A549 (cell line): ENCODE measurements at regions not wholly inside any gene's neighbourhood (a gene's known extent, or its start where the extent isn't known, plus 50 kb on each side); places are given as distances from the start of the nearest gene placed in this dataset.

Source experiments
- ATAC-seq, 2 experiments: fragments of 200-7000 bp in 1 of 2; fragments of >200 bp in 1 of 2; cut with Nextera tagmentation in 1 of 2; cut with Tn5 transposase in 1 of 2; 3 replicates each; pipeline versions ENCODE4 v1.8.0 to v1.9.1; 2018 to 2020; ENCODE audit warnings: mild to moderate bottlenecking in 1 of 2, moderate library complexity in 1 of 2
- CTCF ChIA-PET: fragments of 300-600 bp; sonication (Branson Sonifier 250); formaldehyde crosslinking; extraction: SDS; loops from one replicate; lab custom pipeline; 2021; ENCODE audit warnings: antibody characterized with exemption, inconsistent platforms; lab: Yijun Ruan, JAX
- POLR2A ChIA-PET: fragments of 350-600 bp; formaldehyde crosslinking; extraction: SDS; loops from one replicate; lab custom pipeline; 2021; ENCODE audit warnings: antibody characterized with exemption, inconsistent platforms; lab: Yijun Ruan, JAX
- DNase-seq, 2 experiments: peaks; one replicate each; pipeline versions ENCODE4 v3.0.0 to v3.0.0-alpha.2; 2011 to 2016; ENCODE audit warnings: low read depth in 1 of 2, low spot score in 1 of 2
- FAIRE-seq: peaks from 2 replicates; lab custom pipeline; 2011; peaks lifted over from hg19 to GRCh38; lab: Jason Lieb, UNC
- H3K27ac ChIP-seq, 2 experiments: fragments of >200 bp; sonication (Bioruptor Twin); formaldehyde crosslinking; 3 replicates each; pipeline ENCODE4 v1.5.1; 2016 to 2017
- H3K4me1 ChIP-seq: fragments of >200 bp; sonication (Bioruptor Twin); formaldehyde crosslinking; 3 replicates; pipeline ENCODE4 v1.6.1; 2016
- H3K4me2 ChIP-seq: fragments of >200 bp; sonication (Bioruptor Twin); formaldehyde crosslinking; 3 replicates; pipeline ENCODE4 v1.6.1; 2016
- H3K4me3 ChIP-seq: fragments of >200 bp; sonication (Bioruptor Twin); formaldehyde crosslinking; 3 replicates; pipeline ENCODE4 v1.5.1; 2016
- H3K9me3 ChIP-seq: fragments of >200 bp; sonication (Bioruptor Twin); formaldehyde crosslinking; 3 replicates; pipeline ENCODE4 v1.6.1; 2016
- BHLHE40 ChIP-seq: IDR thresholded peaks from 2 replicates; pipeline ENCODE4 v1.6.1; 2012; ENCODE audit warnings: low read depth, low read length, inconsistent platforms
- CBX2 ChIP-seq: fragments of 200-600 bp; sonication (generic); IDR thresholded peaks from 2 replicates; pipeline ENCODE4 v1.6.1; 2016; ENCODE audit warnings: low read depth, mild to moderate bottlenecking, borderline replicate concordance
- CBX8 ChIP-seq: fragments of 200-600 bp; sonication (generic); IDR thresholded peaks from 2 replicates; pipeline ENCODE4 v1.6.1; 2016
- EHF ChIP-seq: fragments of 250-450 bp; sonication (Bioruptor Pico); IDR thresholded peaks from 2 replicates; pipeline ENCODE4 v1.5.0; 2020; ENCODE audit warnings: mild to moderate bottlenecking
- EHMT2 ChIP-seq: fragments of 200-600 bp; sonication (generic); IDR thresholded peaks from 2 replicates; pipeline ENCODE4 v1.6.1; 2016; ENCODE audit warnings: antibody characterized with exemption, low read depth, mild to moderate bottlenecking, moderate library complexity
- FOSB ChIP-seq: fragments of 250-450 bp; sonication (Bioruptor Pico); IDR thresholded peaks from 2 replicates; pipeline ENCODE4 v1.5.0; 2020; ENCODE audit warnings: mild to moderate bottlenecking, moderate library complexity
- HOXB13 ChIP-seq: fragments of 250-450 bp; sonication (Bioruptor Pico); IDR thresholded peaks from 2 replicates; pipeline ENCODE4 v1.5.0; 2020; ENCODE audit warnings: low read depth, mild to moderate bottlenecking, moderate library complexity
- JUN ChIP-seq, 2 experiments: fragments of >200 bp; sonication (Bioruptor Twin); formaldehyde crosslinking; IDR thresholded peaks; 2 replicates in 1 of 2; 3 replicates in 1 of 2; pipeline ENCODE4 v1.6.1; 2016 to 2017
- JUNB ChIP-seq: fragments of >200 bp; sonication (Bioruptor Twin); formaldehyde crosslinking; IDR thresholded peaks from 2 replicates; pipeline ENCODE4 v1.6.1; 2016
- MAFK ChIP-seq: fragments of 450-650 bp; IDR thresholded peaks from 2 replicates; pipeline ENCODE4 v1.6.1; 2014; ENCODE audit not compliant: partially characterized antibody
- MYC ChIP-seq: IDR thresholded peaks from 2 replicates; pipeline ENCODE4 v1.6.1; 2012; ENCODE audit warnings: mild to moderate bottlenecking, inconsistent platforms, low read length, improper control_type of control experiment, borderline replicate concordance
- NFE2L2 ChIP-seq: fragments of 150-350 bp; conservative IDR thresholded peaks from 2 replicates; pipeline ENCODE4 v1.6.1; 2014; ENCODE audit warnings: low read length
- NPAS2 ChIP-seq: fragments of 250-450 bp; sonication (Bioruptor Pico); IDR thresholded peaks from 2 replicates; pipeline ENCODE4 v1.8.0; 2022; ENCODE audit warnings: mild to moderate bottlenecking, moderate library complexity, borderline replicate concordance
- NR3C1 ChIP-seq: fragments of >200 bp; sonication (Bioruptor Twin); formaldehyde crosslinking; IDR thresholded peaks from 3 replicates; pipeline ENCODE4 v1.6.1; 2017
- POLR2AphosphoS2 ChIP-seq: conservative IDR thresholded peaks from 2 replicates; pipeline ENCODE4 v1.6.1; 2012; ENCODE audit warnings: low read length, improper control_type of control experiment, inconsistent platforms
- RNF2 ChIP-seq: fragments of 200-600 bp; sonication (generic); IDR thresholded peaks from 2 replicates; pipeline ENCODE4 v1.6.1; 2016; ENCODE audit warnings: low read depth, mild to moderate bottlenecking, antibody characterized with exemption, moderate library complexity, borderline replicate concordance
- SMC3 ChIP-seq: fragments of >200 bp; sonication (Bioruptor Twin); formaldehyde crosslinking; IDR thresholded peaks from 3 replicates; pipeline ENCODE4 v1.6.1; 2018; ENCODE audit warnings: inconsistent platforms
- SREBF2 ChIP-seq: fragments of 450-650 bp; IDR thresholded peaks from 2 replicates; pipeline ENCODE4 v1.6.1; 2014; ENCODE audit warnings: mild to moderate bottlenecking, moderate library complexity
- TP53 ChIP-seq: fragments of 250-450 bp; sonication (Bioruptor Pico); IDR thresholded peaks from 2 replicates; pipeline ENCODE4 v1.5.0; 2021; ENCODE audit warnings: mild to moderate bottlenecking, moderate library complexity
- ZFP36 ChIP-seq: fragments of 450-650 bp; IDR thresholded peaks from 2 replicates; pipeline ENCODE4 v1.6.1; 2014; ENCODE audit warnings: borderline replicate concordance; ENCODE audit not compliant: partially characterized antibody
- ZNF302 ChIP-seq: fragments of 250-450 bp; sonication (Bioruptor Pico); IDR thresholded peaks from 2 replicates; pipeline ENCODE4 v1.9.0; 2021; ENCODE audit warnings: inconsistent platforms, mild to moderate bottlenecking, moderate library complexity
- ZSCAN20 ChIP-seq: fragments of 250-450 bp; sonication (Bioruptor Pico); IDR thresholded peaks from 2 replicates; pipeline ENCODE4 v1.8.0; 2022; ENCODE audit warnings: mild to moderate bottlenecking, moderate library complexity
- WGBS: methylation state at CpG from one replicate; pipeline ENCODE4 v1.1.6; 2017; ENCODE audit errors: missing lambda C conversion rate; 5-methylcytosine and 5-hydroxymethylcytosine counted together
- TF ChIP-seq, protein P1 (sequence below): fragments of >200 bp; sonication (Bioruptor Twin); formaldehyde crosslinking; IDR thresholded peaks from 2 replicates; pipeline ENCODE4 v1.6.1; 2016
- TF ChIP-seq, protein P2 (sequence below): IDR thresholded peaks from 2 replicates; pipeline ENCODE4 v1.6.1; 2012; ENCODE audit warnings: low read depth, borderline replicate concordance
- TF ChIP-seq, protein P3 (sequence below): fragments of 200-600 bp; sonication (generic); IDR thresholded peaks from 2 replicates; pipeline ENCODE4 v1.6.1; 2016; ENCODE audit warnings: antibody characterized with exemption, mild to moderate bottlenecking, moderate library complexity

DNA sequence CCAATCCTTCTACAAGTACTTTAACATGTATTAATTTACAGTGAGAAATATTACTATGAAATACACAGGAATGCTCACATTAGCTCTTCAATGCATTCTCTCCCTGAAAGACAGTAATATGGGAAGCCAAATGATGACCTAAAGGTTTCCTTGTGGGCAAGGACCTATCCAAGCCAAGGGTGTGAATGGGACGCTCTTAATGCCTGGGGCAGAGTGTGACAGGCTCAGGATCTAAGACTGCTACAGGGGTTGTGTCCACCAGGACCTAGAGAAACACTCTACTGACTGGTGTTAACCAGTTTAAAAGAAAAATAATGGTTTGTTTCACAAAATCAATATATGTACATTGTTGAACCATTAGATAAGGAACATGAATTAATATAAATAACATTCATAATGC is 158.7 kb downstream of the FGF1 start:
- ChIA-PET POLR2A (no interaction called here), CTCF (interaction anchor here (1.0 kb wide), 1 partner anchor 22 kb away, joined by 8 read pairs; no protein-coding TSS in a partner anchor)
- FAIRE-seq = no peak
- ATAC-seq = no peak
- Histone ChIP-seq H3K27ac (no peak overlapping the region), H3K9me3 (no peaks in the 10 kb centered on the region), H3K4me1 (peaks cover 14% of the 10 kb centered on the region; the same call in 2 of the 3 replicates), H3K4me3 (no peak overlapping the region), H3K4me2 (no peak overlapping the region)
- TF ChIP-seq RNF2 (no peak), ZSCAN20 (no peak), ZNF302 (CRISPR knock-in tag) (no peak), ZFP36 (no peak), NR3C1 (no peak), POLR2AphosphoS2 (no peak), EHMT2 (no peak), SREBF2 (no peak), JUN (IDR thresholded peaks at IDR 0.05) (no peak), NFE2L2 (no peak), CBX2 (no peak), JUNB (no peak), SMC3 (no peak), MYC (no peak), TP53 (CRISPR knock-in tag) (no peak), BHLHE40 (no peak)
- TF ChIP-seq, protein P1, sequence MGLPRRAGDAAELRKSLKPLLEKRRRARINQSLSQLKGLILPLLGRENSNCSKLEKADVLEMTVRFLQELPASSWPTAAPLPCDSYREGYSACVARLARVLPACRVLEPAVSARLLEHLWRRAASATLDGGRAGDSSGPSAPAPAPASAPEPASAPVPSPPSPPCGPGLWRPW = no peak
- TF ChIP-seq, protein P2, sequence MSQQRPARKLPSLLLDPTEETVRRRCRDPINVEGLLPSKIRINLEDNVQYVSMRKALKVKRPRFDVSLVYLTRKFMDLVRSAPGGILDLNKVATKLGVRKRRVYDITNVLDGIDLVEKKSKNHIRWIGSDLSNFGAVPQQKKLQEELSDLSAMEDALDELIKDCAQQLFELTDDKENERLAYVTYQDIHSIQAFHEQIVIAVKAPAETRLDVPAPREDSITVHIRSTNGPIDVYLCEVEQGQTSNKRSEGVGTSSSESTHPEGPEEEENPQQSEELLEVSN = no peak
- TF ChIP-seq, protein P3, sequence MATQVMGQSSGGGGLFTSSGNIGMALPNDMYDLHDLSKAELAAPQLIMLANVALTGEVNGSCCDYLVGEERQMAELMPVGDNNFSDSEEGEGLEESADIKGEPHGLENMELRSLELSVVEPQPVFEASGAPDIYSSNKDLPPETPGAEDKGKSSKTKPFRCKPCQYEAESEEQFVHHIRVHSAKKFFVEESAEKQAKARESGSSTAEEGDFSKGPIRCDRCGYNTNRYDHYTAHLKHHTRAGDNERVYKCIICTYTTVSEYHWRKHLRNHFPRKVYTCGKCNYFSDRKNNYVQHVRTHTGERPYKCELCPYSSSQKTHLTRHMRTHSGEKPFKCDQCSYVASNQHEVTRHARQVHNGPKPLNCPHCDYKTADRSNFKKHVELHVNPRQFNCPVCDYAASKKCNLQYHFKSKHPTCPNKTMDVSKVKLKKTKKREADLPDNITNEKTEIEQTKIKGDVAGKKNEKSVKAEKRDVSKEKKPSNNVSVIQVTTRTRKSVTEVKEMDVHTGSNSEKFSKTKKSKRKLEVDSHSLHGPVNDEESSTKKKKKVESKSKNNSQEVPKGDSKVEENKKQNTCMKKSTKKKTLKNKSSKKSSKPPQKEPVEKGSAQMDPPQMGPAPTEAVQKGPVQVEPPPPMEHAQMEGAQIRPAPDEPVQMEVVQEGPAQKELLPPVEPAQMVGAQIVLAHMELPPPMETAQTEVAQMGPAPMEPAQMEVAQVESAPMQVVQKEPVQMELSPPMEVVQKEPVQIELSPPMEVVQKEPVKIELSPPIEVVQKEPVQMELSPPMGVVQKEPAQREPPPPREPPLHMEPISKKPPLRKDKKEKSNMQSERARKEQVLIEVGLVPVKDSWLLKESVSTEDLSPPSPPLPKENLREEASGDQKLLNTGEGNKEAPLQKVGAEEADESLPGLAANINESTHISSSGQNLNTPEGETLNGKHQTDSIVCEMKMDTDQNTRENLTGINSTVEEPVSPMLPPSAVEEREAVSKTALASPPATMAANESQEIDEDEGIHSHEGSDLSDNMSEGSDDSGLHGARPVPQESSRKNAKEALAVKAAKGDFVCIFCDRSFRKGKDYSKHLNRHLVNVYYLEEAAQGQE = no peak
- WGBS = 67% methylated on average over 1 of the region's 1 CpG
- DNase-seq = no peak

DNA sequence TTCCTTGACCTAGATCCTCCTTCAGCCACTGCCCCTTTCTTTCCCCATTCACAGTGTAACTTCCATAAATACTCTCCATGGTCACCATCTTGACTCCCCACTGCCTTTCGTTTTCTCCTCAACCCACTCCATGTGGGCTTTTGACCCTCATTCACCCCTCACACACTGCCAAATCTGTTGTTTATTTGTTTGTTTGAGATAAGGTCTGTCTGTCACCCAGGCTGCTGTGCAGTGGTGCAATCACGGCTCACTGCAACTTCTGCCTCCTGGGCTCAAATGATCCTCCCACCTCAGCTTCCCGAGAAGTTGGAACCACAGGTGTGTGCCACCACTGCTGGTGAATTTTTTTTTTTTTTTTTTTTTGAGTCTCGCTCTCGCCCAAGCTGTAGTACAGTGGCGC is 162.9 kb downstream of the FGF1 start:
- CTCF ChIA-PET = interaction anchor here (0.8 to 1.2 kb wide), 2 partner anchors 26 to 47 kb away, joined by 3 to 5 read pairs; no protein-coding TSS in a partner anchor
- TF ChIP-seq MAFK = no peak
- TF ChIP-seq SMC3 = no peak
- TF ChIP-seq NFE2L2 = no peak
- TF ChIP-seq HOXB13 (CRISPR knock-in tag) = no peak
- TF ChIP-seq CBX8 = no peak
- Histone ChIP-seq H3K4me3 (no peak overlapping the region), H3K9me3 (no peaks in the 10 kb centered on the region), H3K4me2 (no peak overlapping the region), H3K4me1 (peaks cover 5% of the 10 kb centered on the region; the same call in 1 of the 3 replicates), H3K27ac (no peak overlapping the region)
- ATAC-seq (no peak), DNase-seq (no peak), FAIRE-seq (no peak)
- WGBS = 85% methylated on average over 6 of the region's 6 CpGs
- POLR2A ChIA-PET = interaction anchor here (0.7 kb wide), 1 partner anchor 78 kb away, joined by 5 read pairs; no protein-coding TSS in a partner anchor

GRCh38 chr5:142521706-142522105 is 164.2 kb downstream of the FGF1 start:
- no peak for ATAC-seq
- H3K4me3 ChIP-seq = no peak overlapping the region
- CTCF ChIA-PET = no interaction called here
- no peak overlapping the region for H3K4me2 ChIP-seq
- no peaks in the 10 kb centered on the region for H3K9me3 ChIP-seq
- no peaks in the 10 kb centered on the region for H3K4me1 ChIP-seq
- no peak for DNase-seq
- 50% methylated on average over 7 of the region's 7 CpGs for WGBS
- TF ChIP-seq ZNF302 (CRISPR knock-in tag) (no peak), EHF (CRISPR knock-in tag) (no peak), FOSB (CRISPR knock-in tag) (no peak), NPAS2 (CRISPR knock-in tag) (no peak), RNF2 (no peak)
- H3K27ac ChIP-seq = no peak overlapping the region
- FAIRE-seq = no peak
- POLR2A ChIA-PET = no interaction called here
